ENCODE measurements at regions not wholly inside any gene's neighbourhood (a gene's known extent, or its start where the extent isn't known, plus 50 kb on each side); places are given as distances from the start of the nearest gene placed in this dataset.

GRCh38 chr16:73998707-73999106, 297.9 kb upstream of the PSMD7 start:
- no peak overlapping the region for H3K4me3 Mint-ChIP-seq
- no peak overlapping the region for H3K27ac Mint-ChIP-seq
- peaks cover 9% of the 10 kb centered on the region for H3K9me3 Mint-ChIP-seq
- no peaks in the 10 kb centered on the region for H3K36me3 Mint-ChIP-seq (ENCODE audit: low read depth)
- no peaks in the 10 kb centered on the region for H3K4me1 Mint-ChIP-seq (ENCODE audit: low read depth)
- no peaks in the 10 kb centered on the region for H3K27me3 Mint-ChIP-seq

DNA sequence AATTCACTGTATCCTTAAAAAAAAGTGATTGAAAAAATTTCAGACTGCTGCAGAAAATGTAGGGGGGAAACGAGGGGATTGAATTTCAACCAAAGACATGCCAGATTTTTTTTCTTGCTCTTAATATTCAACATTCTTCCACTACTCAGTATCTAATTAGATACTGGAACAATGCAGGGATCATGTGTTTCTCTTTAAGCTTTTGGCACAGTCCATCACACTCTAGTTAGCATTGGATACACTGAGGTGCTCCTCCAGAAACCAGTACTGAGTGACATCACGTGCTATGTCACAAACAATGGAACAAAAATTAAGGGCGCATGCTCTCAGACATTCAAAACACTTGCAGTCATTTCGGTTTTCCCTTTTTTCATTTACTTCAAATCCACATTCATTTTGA, 298.6 kb upstream of the PSMD7 start:
- Mint-ChIP-seq H3K27ac (no peak overlapping the region), H3K36me3 (ENCODE audit: low read depth) (no peaks in the 10 kb centered on the region), H3K4me3 (no peak overlapping the region), H3K4me1 (ENCODE audit: low read depth) (no peaks in the 10 kb centered on the region), H3K9me3 (peaks cover 6% of the 10 kb centered on the region), H3K27me3 (no peaks in the 10 kb centered on the region)

GRCh38 chr16:73997340-73997711, 299.3 kb upstream of the PSMD7 start:
- H3K9me3 Mint-ChIP-seq: peaks cover 6% of the 10 kb centered on the region
- H3K27me3 Mint-ChIP-seq: no peaks in the 10 kb centered on the region
- no peaks in the 10 kb centered on the region for H3K36me3 Mint-ChIP-seq (ENCODE audit: low read depth)
- no peak overlapping the region for H3K4me3 Mint-ChIP-seq
- no peak overlapping the region for H3K27ac Mint-ChIP-seq
- H3K4me1 Mint-ChIP-seq (ENCODE audit: low read depth): no peaks in the 10 kb centered on the region

- H3K27me3 Mint-ChIP-seq: no peaks in the 10 kb centered on the region
- peaks cover 6% of the 10 kb centered on the region for H3K9me3 Mint-ChIP-seq
- H3K4me3 Mint-ChIP-seq: no peak overlapping the region
- no peak overlapping the region for H3K27ac Mint-ChIP-seq
- H3K4me1 Mint-ChIP-seq (ENCODE audit: low read depth): no peaks in the 10 kb centered on the region
- no peaks in the 10 kb centered on the region for H3K36me3 Mint-ChIP-seq (ENCODE audit: low read depth)
Measured at GRCh38 chr16:73996624-73997339, 299.8 kb upstream of the PSMD7 start.

DNA sequence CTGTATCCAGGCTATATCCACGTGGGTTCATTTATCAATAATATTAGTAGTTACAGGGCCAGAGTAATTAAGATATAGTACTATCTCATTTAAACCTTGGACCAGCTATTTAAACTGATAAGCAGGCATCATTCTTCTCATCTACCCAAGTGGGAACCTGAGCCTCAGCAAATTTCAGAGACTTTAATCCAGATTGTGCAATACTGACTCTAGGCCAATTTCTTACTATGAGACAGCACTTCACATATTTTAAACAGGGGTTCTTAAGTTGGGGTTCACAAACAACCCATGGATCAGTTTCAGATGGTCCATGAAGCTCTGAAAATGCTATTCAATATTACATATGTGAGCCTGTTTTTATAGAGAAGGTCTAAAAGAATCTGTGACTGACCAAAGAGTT, 302.7 kb upstream of the PSMD7 start:
- Mint-ChIP-seq H3K9me3 (peaks cover 6% of the 10 kb centered on the region), H3K36me3 (ENCODE audit: low read depth) (no peaks in the 10 kb centered on the region)

GRCh38 chr16:73978407-73978784, 318.2 kb upstream of the PSMD7 start:
- Mint-ChIP-seq H3K4me3 (no peak overlapping the region), H3K36me3 (ENCODE audit: low read depth) (no peaks in the 10 kb centered on the region), H3K27ac (no peak overlapping the region), H3K4me1 (ENCODE audit: low read depth) (no peaks in the 10 kb centered on the region), H3K9me3 (peaks cover 22% of the 10 kb centered on the region), H3K27me3 (no peaks in the 10 kb centered on the region)

More for the DNA sequence above, 302.7 kb upstream of the PSMD7 start:
- H3K27ac Mint-ChIP-seq: no peak overlapping the region
- no peak overlapping the region for H3K4me3 Mint-ChIP-seq
- no peaks in the 10 kb centered on the region for H3K4me1 Mint-ChIP-seq (ENCODE audit: low read depth)
- no peaks in the 10 kb centered on the region for H3K27me3 Mint-ChIP-seq

GRCh38 chr16:73976644-73977043, 320.0 kb upstream of the PSMD7 start:
- Mint-ChIP-seq H3K27ac (no peak overlapping the region), H3K4me3 (no peak overlapping the region), H3K36me3 (ENCODE audit: low read depth) (no peaks in the 10 kb centered on the region), H3K9me3 (peaks cover 6% of the 10 kb centered on the region), H3K27me3 (no peaks in the 10 kb centered on the region), H3K4me1 (ENCODE audit: low read depth) (no peaks in the 10 kb centered on the region)

GRCh38 chr16:73973174-73973573, 323.4 kb upstream of the PSMD7 start:
- no peaks in the 10 kb centered on the region for H3K9me3 Mint-ChIP-seq

GRCh38 chr16:73966851-73967250, 329.8 kb upstream of the PSMD7 start:
- Mint-ChIP-seq H3K9me3 (no peaks in the 10 kb centered on the region), H3K27ac (no peak overlapping the region), H3K27me3 (peaks cover 3% of the 10 kb centered on the region), H3K36me3 (ENCODE audit: low read depth) (no peaks in the 10 kb centered on the region), H3K4me1 (ENCODE audit: low read depth) (no peaks in the 10 kb centered on the region), H3K4me3 (no peak overlapping the region)

More at GRCh38 chr16:73973174-73973573, 323.4 kb upstream of the PSMD7 start:
- Mint-ChIP-seq H3K36me3 (ENCODE audit: low read depth) (no peaks in the 10 kb centered on the region), H3K27ac (no peak overlapping the region), H3K27me3 (peaks cover 3% of the 10 kb centered on the region), H3K4me3 (no peak overlapping the region), H3K4me1 (ENCODE audit: low read depth) (no peaks in the 10 kb centered on the region)

DNA sequence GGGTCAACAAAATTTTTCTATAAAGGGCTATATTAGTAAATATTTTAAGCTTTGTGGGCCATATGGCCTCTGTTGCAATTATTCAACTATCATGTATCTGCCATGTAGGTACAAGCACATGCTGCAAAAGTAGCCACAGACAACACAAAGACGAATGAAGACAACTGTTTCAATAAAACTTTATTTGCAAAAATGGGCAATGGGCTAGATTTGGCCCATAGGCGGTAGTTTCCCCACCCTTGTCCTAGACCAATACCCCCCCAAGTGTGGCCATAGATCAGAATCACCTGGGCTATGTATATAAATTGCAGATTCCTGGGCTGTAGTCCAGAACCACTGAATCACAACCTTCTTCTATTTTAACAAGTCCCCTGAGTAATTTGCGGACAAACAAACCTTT, 331.0 kb upstream of the PSMD7 start:
- Mint-ChIP-seq H3K27ac (no peak overlapping the region), H3K27me3 (no peaks in the 10 kb centered on the region), H3K4me1 (ENCODE audit: low read depth) (no peaks in the 10 kb centered on the region)

DNA sequence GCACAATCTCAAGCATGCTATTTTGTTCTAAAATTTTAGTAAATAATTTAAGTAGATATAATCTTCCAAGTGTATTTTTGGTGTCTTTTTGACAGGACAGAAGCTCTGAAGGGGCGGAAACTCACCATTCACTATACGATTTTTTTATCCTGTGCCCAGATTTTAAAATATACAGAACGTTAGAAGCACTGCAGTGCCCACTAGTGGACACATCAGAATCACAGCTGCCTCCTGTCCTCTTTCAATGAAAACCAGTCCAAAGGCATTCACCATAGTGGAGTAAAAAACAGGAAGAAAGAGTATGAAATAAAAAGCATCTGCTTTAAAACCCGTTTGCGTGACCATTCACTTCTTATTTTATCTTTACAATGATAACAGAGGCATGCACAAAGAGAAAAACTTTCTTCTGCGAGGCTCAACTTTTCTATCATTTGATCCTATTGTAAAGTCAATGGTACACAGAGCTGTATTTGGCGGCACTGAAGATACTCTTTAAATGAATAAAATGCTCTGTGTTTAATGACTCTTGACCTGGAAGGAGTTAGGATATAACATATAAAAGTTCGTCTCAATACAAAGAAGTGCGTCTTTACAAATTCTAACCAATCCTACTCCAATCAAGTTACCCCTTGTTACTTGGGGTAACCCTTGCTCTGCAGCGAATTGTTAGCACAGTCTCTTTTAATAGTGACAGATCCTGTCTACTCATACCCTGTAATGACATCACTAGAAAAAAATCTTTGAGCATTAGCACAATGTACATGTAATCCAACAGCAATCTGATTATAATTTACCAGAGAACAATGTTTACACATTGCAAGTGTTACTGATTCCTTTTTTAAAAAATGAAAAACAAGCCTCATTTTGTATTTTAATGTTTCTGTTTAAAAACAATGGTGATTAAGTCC, 339.8 kb upstream of the PSMD7 start:
- Mint-ChIP-seq H3K9me3 (no peaks in the 10 kb centered on the region), H3K27ac (no peak overlapping the region), H3K27me3 (no peaks in the 10 kb centered on the region), H3K36me3 (ENCODE audit: low read depth) (no peaks in the 10 kb centered on the region), H3K4me3 (no peak overlapping the region), H3K4me1 (ENCODE audit: low read depth) (no peaks in the 10 kb centered on the region)

More for the DNA sequence above, 331.0 kb upstream of the PSMD7 start:
- Mint-ChIP-seq H3K9me3 (no peaks in the 10 kb centered on the region), H3K4me3 (no peak overlapping the region), H3K36me3 (ENCODE audit: low read depth) (no peaks in the 10 kb centered on the region)

DNA sequence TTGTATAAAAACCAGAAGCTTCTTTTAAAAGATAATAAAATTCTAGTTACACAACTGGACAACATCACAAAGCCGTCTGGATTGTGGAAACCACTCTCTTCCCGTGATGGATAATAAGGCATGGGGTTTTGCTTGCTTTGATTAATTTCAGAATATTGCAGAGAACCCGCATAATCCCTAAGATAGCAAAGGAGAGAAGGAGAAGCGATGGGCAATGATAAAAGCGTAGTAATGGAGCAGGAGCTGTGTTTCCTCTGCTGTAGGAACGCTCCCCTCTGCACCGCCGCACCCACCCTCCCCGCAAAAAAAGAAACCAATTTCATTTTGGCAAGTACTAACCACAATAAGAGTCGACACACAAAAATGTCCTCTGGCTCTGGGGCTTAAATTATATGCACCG, 340.9 kb upstream of the PSMD7 start:
- Mint-ChIP-seq H3K9me3 (no peaks in the 10 kb centered on the region), H3K4me3 (no peak overlapping the region), H3K27ac (no peak overlapping the region), H3K27me3 (no peaks in the 10 kb centered on the region), H3K36me3 (ENCODE audit: low read depth) (no peaks in the 10 kb centered on the region), H3K4me1 (ENCODE audit: low read depth) (no peaks in the 10 kb centered on the region)

GRCh38 chr16:73955255-73955654, 341.4 kb upstream of the PSMD7 start:
- H3K9me3 Mint-ChIP-seq: no peaks in the 10 kb centered on the region
- H3K4me3 Mint-ChIP-seq: no peak overlapping the region
- H3K36me3 Mint-ChIP-seq (ENCODE audit: low read depth): no peaks in the 10 kb centered on the region
- H3K27me3 Mint-ChIP-seq: no peaks in the 10 kb centered on the region
- H3K4me1 Mint-ChIP-seq (ENCODE audit: low read depth): no peaks in the 10 kb centered on the region
- no peak overlapping the region for H3K27ac Mint-ChIP-seq

DNA sequence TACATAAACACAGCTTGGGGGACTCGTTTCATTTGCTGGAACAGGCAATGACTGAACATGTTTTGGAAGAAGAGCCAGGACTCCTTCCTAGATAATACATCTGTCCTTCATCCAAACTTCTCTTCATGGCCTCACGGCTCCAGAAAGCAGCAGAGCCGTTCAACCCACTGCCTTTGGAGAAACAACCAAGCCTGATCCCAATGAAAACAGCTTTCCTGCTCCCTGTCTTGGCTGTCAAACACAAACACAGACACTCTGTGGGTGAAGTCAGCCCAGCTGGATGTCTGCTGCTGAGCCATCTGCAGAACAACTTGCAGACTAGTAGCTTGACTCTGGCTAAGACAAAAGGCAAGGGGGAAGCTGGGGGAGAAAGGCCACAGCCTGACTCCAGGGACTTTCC, 345.1 kb upstream of the PSMD7 start:
- no peaks in the 10 kb centered on the region for H3K27me3 Mint-ChIP-seq
- no peaks in the 10 kb centered on the region for H3K4me1 Mint-ChIP-seq (ENCODE audit: low read depth)
- no peaks in the 10 kb centered on the region for H3K36me3 Mint-ChIP-seq (ENCODE audit: low read depth)
- H3K9me3 Mint-ChIP-seq: no peaks in the 10 kb centered on the region
- H3K4me3 Mint-ChIP-seq: no peak overlapping the region
- no peak overlapping the region for H3K27ac Mint-ChIP-seq

GRCh38 chr16:73949574-73950320, 346.9 kb upstream of the PSMD7 start:
- H3K9me3 Mint-ChIP-seq: no peaks in the 10 kb centered on the region
- H3K36me3 Mint-ChIP-seq (ENCODE audit: low read depth): no peaks in the 10 kb centered on the region
- H3K4me3 Mint-ChIP-seq: no peak overlapping the region
- no peak overlapping the region for H3K27ac Mint-ChIP-seq
- no peaks in the 10 kb centered on the region for H3K4me1 Mint-ChIP-seq (ENCODE audit: low read depth)
- H3K27me3 Mint-ChIP-seq: peaks cover 3% of the 10 kb centered on the region
